PC-9 (cell line): ENCODE measurements at regions not wholly inside any gene's neighbourhood (a gene's known extent, or its start where the extent isn't known, plus 50 kb on each side); places are given as distances from the start of the nearest gene placed in this dataset.

Experiments
- BruUV-seq: library from RNA; stranded (reverse); fragments of 400-500 nt; replicated peaks from 2 replicates; lab custom pipeline; 2021; lab: Mats Ljungman, UMichigan
- CTCF ChIA-PET: fragments of 300-600 bp; sonication (Branson Sonifier 250); formaldehyde crosslinking; loops from one replicate; lab custom pipeline; 2022; ENCODE audit warnings: antibody characterized with exemption; lab: Charles Lee
- POLR2A ChIA-PET: fragments of 300-600 bp; sonication (Branson Sonifier 250); formaldehyde crosslinking; loops from one replicate; lab custom pipeline; 2022; ENCODE audit warnings: antibody characterized with exemption; ENCODE audit not compliant: unreplicated experiment; lab: Charles Lee
- DNase-seq, 2 experiments: peaks; one replicate each; pipeline versions ENCODE4 v3.0.0 to v3.0.0-alpha.2; 2015 to 2022; ENCODE audit warnings: mixed read lengths in 1 of 2
- H2AFZ ChIP-seq: fragments of 200-600 bp; sonication (generic); 2 replicates; pipeline ENCODE4 v1.8.1; 2017; ENCODE audit warnings: antibody characterized with exemption
- H3F3A ChIP-seq: fragments of 200-600 bp; sonication (generic); 2 replicates; pipeline ENCODE4 v1.8.1; 2017; ENCODE audit warnings: antibody characterized with exemption, mild to moderate bottlenecking, low read depth; ENCODE audit not compliant: insufficient read depth
- H3K27ac ChIP-seq: fragments of 200-600 bp; sonication (generic); 2 replicates; pipeline ENCODE4 v1.6.1; 2016; ENCODE audit warnings: mixed run types
- H3K27me3 ChIP-seq: fragments of 200-600 bp; sonication (generic); 2 replicates; pipeline ENCODE4 v1.6.1; 2016; ENCODE audit warnings: low read depth, mixed run types; ENCODE audit not compliant: insufficient read depth
- H3K36me3 ChIP-seq: fragments of 200-600 bp; sonication (generic); 2 replicates; pipeline ENCODE4 v1.6.1; 2016; ENCODE audit warnings: low read depth, mixed run types
- H3K4me1 ChIP-seq: fragments of 200-600 bp; sonication (generic); replicated peaks from 2 replicates; pipeline ENCODE4 v1.6.1; 2016; ENCODE audit warnings: mixed run types; ENCODE audit not compliant: insufficient read depth
- H3K4me2 ChIP-seq: fragments of 200-600 bp; sonication (generic); 2 replicates; pipeline ENCODE4 v1.6.1; 2017; ENCODE audit warnings: mixed run types
- H3K4me3 ChIP-seq: fragments of 200-600 bp; sonication (generic); 2 replicates; pipeline ENCODE4 v1.6.1; 2016; ENCODE audit warnings: mixed run types
- H3K79me2 ChIP-seq: fragments of 200-600 bp; sonication (generic); 2 replicates; pipeline ENCODE4 v1.6.1; 2017; ENCODE audit warnings: low read depth, mixed run types
- H3K9me2 ChIP-seq: fragments of 200-600 bp; sonication (generic); 2 replicates; pipeline ENCODE4 v1.8.1; 2017; ENCODE audit warnings: mild to moderate bottlenecking; ENCODE audit not compliant: insufficient read depth
- H3K9me3 ChIP-seq: fragments of 200-600 bp; sonication (generic); 2 replicates; pipeline ENCODE4 v1.8.1; 2016; ENCODE audit warnings: low read depth; ENCODE audit not compliant: insufficient read depth
- H4K20me1 ChIP-seq: fragments of 200-600 bp; sonication (generic); 2 replicates; pipeline ENCODE4 v1.8.1; 2017; ENCODE audit not compliant: insufficient read depth
- EZH2 ChIP-seq: fragments of 200-600 bp; sonication (generic); IDR thresholded peaks from 2 replicates; pipeline ENCODE4 v1.8.0; 2017; ENCODE audit warnings: antibody characterized with exemption, low read depth
- intact Hi-C: fragments of 100-400 bp; cut with micrococcal nuclease; formaldehyde crosslinking; loops from one replicate; pipeline ENCODE4 v1.10.0; 2022; ENCODE audit not compliant: unreplicated experiment
- TF ChIP-seq, protein P1 (sequence below): fragments of 200-600 bp; sonication (generic); conservative IDR thresholded peaks from 2 replicates; pipeline ENCODE4 v1.6.1; 2017; ENCODE audit warnings: mixed run types, antibody characterized with exemption, mild to moderate bottlenecking, moderate library complexity

DNA sequence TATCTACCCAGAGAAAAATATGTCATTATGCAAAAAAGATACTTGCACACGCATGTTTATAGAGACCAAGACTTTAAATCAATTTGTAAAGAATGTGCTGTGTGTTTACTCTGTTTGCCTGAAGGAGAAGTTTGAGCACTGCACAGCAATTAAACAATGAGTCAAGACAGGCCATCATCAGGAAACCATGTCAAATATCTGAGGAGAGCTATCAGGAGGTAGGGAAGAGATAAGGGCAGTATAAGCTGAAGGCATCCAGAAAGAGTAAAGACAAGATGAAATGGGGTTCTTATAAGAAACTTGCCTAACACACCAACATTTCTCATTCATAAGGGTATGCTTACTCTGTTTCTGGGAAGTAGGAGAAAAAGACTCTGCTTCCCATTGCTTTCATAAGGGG is 405.8 kb upstream of the PTGER4 start:
- TF ChIP-seq, protein P1, sequence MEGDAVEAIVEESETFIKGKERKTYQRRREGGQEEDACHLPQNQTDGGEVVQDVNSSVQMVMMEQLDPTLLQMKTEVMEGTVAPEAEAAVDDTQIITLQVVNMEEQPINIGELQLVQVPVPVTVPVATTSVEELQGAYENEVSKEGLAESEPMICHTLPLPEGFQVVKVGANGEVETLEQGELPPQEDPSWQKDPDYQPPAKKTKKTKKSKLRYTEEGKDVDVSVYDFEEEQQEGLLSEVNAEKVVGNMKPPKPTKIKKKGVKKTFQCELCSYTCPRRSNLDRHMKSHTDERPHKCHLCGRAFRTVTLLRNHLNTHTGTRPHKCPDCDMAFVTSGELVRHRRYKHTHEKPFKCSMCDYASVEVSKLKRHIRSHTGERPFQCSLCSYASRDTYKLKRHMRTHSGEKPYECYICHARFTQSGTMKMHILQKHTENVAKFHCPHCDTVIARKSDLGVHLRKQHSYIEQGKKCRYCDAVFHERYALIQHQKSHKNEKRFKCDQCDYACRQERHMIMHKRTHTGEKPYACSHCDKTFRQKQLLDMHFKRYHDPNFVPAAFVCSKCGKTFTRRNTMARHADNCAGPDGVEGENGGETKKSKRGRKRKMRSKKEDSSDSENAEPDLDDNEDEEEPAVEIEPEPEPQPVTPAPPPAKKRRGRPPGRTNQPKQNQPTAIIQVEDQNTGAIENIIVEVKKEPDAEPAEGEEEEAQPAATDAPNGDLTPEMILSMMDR, result no peak
- TF ChIP-seq EZH2, result no peak
- no peak overlapping the region for H3K4me2 ChIP-seq
- H3K27me3 ChIP-seq, result no peaks in the 10 kb centered on the region
- H3K4me1 ChIP-seq, result no peaks in the 10 kb centered on the region
- intact Hi-C loops, result no loop called here
- H3K79me2 ChIP-seq, result no peaks in the 10 kb centered on the region
- H3F3A ChIP-seq, result no peaks in the 10 kb centered on the region
- H3K36me3 ChIP-seq, result no peaks in the 10 kb centered on the region
- CTCF ChIA-PET, result no interaction called here
- H3K4me3 ChIP-seq, result no peak overlapping the region
- no peaks in the 10 kb centered on the region for H3K9me2 ChIP-seq
- BruUV-seq, result no TSS peak
- POLR2A ChIA-PET, result no interaction called here
- H4K20me1 ChIP-seq, result no peaks in the 10 kb centered on the region
- no peak overlapping the region for H2AFZ ChIP-seq
- DNase-seq, result no peak
- H3K27ac ChIP-seq, result no peak overlapping the region
- H3K9me3 ChIP-seq, result no peaks in the 10 kb centered on the region; the same call in 1 of the 2 replicates

DNA sequence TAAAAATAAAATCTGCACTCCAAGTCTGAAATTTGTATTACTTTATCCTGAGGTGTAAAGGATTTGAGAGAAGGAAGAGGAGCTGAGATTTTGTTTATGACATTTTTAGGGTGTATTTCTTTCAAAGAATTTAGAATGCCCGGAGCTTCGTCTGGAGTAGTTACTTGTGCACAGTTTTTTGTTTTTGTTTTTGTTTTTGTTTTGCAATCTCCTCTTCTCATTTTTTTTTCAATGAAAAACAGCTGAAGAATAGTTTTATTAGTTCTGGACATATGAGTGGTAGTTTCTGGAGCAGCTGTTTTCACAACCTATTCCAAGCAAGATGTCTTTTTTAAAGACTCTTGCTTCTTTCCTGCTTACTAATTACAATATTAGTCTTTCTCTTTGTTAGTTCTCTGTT is 408.2 kb upstream of the PTGER4 start:
- Histone ChIP-seq H2AFZ (no peak overlapping the region), H3K79me2 (no peaks in the 10 kb centered on the region), H4K20me1 (no peaks in the 10 kb centered on the region), H3K9me3 (no peaks in the 10 kb centered on the region), H3K9me2 (no peaks in the 10 kb centered on the region), H3K4me3 (no peak overlapping the region), H3K27me3 (no peaks in the 10 kb centered on the region), H3K4me1 (no peaks in the 10 kb centered on the region), H3K36me3 (no peaks in the 10 kb centered on the region), H3F3A (no peaks in the 10 kb centered on the region), H3K27ac (no peak overlapping the region), H3K4me2 (no peak overlapping the region)
- no peak for TF ChIP-seq EZH2
- TF ChIP-seq, protein P1, result no peak
- BruUV-seq, result no TSS peak
- DNase-seq, result no peak
- CTCF ChIA-PET, result no interaction called here
- intact Hi-C loops, result no loop called here
- POLR2A ChIA-PET, result interaction anchor here (0.6 kb wide), 1 partner anchor 292 kb away, joined by 4 read pairs; no protein-coding TSS in a partner anchor

DNA sequence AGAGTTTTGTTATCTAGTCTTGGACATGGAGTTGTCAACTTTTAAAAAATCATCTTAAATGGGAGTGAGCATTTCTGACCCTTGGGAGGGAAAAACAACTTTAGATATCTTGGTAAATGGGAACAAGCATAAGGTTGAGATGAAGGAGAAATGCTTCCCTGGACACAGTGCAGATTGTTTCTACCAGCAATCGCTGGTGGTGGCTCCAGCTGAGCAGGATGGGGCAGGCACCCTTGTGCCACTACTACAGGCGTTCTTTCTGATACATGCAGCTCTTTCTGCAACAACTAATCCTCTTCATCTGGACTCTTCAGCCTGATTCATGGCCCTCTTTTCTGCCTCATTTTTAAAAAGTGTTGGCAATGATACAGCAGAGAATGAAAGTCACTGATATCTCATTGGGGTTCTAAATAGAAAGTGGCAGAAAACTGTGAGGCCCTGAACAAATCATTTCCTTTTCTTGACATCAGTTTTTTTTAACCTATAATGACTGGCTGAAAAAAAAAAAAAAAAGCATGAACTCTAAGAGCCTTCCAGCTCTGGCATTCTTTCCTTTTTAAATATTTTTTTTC is 409.4 kb upstream of the PTGER4 start:
- Histone ChIP-seq H2AFZ (no peak overlapping the region), H3K27ac (no peak overlapping the region), H3F3A (no peaks in the 10 kb centered on the region), H3K36me3 (no peaks in the 10 kb centered on the region), H3K79me2 (no peaks in the 10 kb centered on the region), H3K9me3 (no peaks in the 10 kb centered on the region), H3K4me2 (no peak overlapping the region), H4K20me1 (no peaks in the 10 kb centered on the region), H3K9me2 (no peaks in the 10 kb centered on the region), H3K4me1 (no peaks in the 10 kb centered on the region), H3K27me3 (no peaks in the 10 kb centered on the region), H3K4me3 (no peak overlapping the region)
- ChIA-PET CTCF (no interaction called here), POLR2A (no interaction called here)
- no TSS peak for BruUV-seq
- TF ChIP-seq, protein P1, result no peak
- no peak for TF ChIP-seq EZH2
- intact Hi-C loops, result no loop called here
- DNase-seq, result peak in 1 of 2 experiments; percentile 15
